GM23338 (cell line): ENCODE measurements at regions not wholly inside any gene's neighbourhood (a gene's known extent, or its start where the extent isn't known, plus 50 kb on each side); places are given as distances from the start of the nearest gene placed in this dataset.

ENCODE experiments used
- CREB1 ChIP-seq: fragments of 250-450 bp; sonication (Bioruptor Pico); IDR thresholded peaks from 2 replicates; pipeline ENCODE4 v1.5.0; 2020; ENCODE audit warnings: low read depth, mild to moderate bottlenecking, moderate library complexity
- CTCF ChIP-seq, 2 experiments: fragments of 200-600 bp in 1 of 2; sonication (generic) in 1 of 2; conservative IDR thresholded peaks; 2 replicates each; pipeline versions ENCODE4 v1.5.1 to v1.6.1; 2016 to 2017; ENCODE audit warnings: antibody characterized with exemption in 2 of 2, low read depth in 2 of 2, mild to moderate bottlenecking in 2 of 2, moderate library complexity in 1 of 2
- EZH2 ChIP-seq: fragments of 200-600 bp; sonication (generic); IDR thresholded peaks from one replicate; pipeline ENCODE4 v1.8.0; 2017; ENCODE audit warnings: antibody characterized with exemption, mild to moderate bottlenecking, low read depth; ENCODE audit not compliant: unreplicated experiment
- EZH2phosphoT487 ChIP-seq: fragments of 200-600 bp; sonication (generic); IDR thresholded peaks from one replicate; pipeline ENCODE4 v1.8.1; 2018; ENCODE audit warnings: antibody characterized with exemption; ENCODE audit not compliant: unreplicated experiment
- JUNB ChIP-seq: IDR thresholded peaks from one replicate; pipeline ENCODE4 v1.6.1; 2016; ENCODE audit warnings: antibody characterized with exemption; ENCODE audit not compliant: unreplicated experiment
- POLR2AphosphoS5 ChIP-seq: IDR thresholded peaks from 2 replicates; pipeline ENCODE4 v1.6.1; 2016; ENCODE audit warnings: antibody characterized with exemption, low read depth
- ZNF331 ChIP-seq: fragments of 250-450 bp; sonication (Bioruptor Pico); IDR thresholded peaks from 2 replicates; pipeline ENCODE4 v1.5.0; 2020; ENCODE audit warnings: low read depth, mild to moderate bottlenecking, moderate library complexity
- TF ChIP-seq, protein P1 (sequence below): IDR thresholded peaks from one replicate; pipeline ENCODE4 v1.6.1; 2018; ENCODE audit warnings: antibody characterized with exemption; ENCODE audit not compliant: unreplicated experiment
- TF ChIP-seq, protein P2 (sequence below): IDR thresholded peaks from 2 replicates; pipeline ENCODE4 v1.6.1; 2016; ENCODE audit warnings: antibody characterized with exemption
- TF ChIP-seq, protein P3 (sequence below): fragments of 250-450 bp; sonication (Bioruptor Pico); IDR thresholded peaks from 2 replicates; pipeline ENCODE4 v1.5.0; 2020; ENCODE audit warnings: mild to moderate bottlenecking, moderate library complexity

GRCh38 chr5:122683631-122684030 is 91.2 kb upstream of the SNX2 start:
- TF ChIP-seq EZH2 (no peak), CTCF (conservative IDR thresholded peaks at IDR 0.05; ENCODE audit: low read depth in 2 of 2) (no peak), POLR2AphosphoS5 (no peak), JUNB (no peak), EZH2phosphoT487 (no peak), CREB1 (CRISPR knock-in tag) (no peak), ZNF331 (no peak)
- TF ChIP-seq, protein P1, sequence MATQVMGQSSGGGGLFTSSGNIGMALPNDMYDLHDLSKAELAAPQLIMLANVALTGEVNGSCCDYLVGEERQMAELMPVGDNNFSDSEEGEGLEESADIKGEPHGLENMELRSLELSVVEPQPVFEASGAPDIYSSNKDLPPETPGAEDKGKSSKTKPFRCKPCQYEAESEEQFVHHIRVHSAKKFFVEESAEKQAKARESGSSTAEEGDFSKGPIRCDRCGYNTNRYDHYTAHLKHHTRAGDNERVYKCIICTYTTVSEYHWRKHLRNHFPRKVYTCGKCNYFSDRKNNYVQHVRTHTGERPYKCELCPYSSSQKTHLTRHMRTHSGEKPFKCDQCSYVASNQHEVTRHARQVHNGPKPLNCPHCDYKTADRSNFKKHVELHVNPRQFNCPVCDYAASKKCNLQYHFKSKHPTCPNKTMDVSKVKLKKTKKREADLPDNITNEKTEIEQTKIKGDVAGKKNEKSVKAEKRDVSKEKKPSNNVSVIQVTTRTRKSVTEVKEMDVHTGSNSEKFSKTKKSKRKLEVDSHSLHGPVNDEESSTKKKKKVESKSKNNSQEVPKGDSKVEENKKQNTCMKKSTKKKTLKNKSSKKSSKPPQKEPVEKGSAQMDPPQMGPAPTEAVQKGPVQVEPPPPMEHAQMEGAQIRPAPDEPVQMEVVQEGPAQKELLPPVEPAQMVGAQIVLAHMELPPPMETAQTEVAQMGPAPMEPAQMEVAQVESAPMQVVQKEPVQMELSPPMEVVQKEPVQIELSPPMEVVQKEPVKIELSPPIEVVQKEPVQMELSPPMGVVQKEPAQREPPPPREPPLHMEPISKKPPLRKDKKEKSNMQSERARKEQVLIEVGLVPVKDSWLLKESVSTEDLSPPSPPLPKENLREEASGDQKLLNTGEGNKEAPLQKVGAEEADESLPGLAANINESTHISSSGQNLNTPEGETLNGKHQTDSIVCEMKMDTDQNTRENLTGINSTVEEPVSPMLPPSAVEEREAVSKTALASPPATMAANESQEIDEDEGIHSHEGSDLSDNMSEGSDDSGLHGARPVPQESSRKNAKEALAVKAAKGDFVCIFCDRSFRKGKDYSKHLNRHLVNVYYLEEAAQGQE: no peak
- TF ChIP-seq, protein P2, sequence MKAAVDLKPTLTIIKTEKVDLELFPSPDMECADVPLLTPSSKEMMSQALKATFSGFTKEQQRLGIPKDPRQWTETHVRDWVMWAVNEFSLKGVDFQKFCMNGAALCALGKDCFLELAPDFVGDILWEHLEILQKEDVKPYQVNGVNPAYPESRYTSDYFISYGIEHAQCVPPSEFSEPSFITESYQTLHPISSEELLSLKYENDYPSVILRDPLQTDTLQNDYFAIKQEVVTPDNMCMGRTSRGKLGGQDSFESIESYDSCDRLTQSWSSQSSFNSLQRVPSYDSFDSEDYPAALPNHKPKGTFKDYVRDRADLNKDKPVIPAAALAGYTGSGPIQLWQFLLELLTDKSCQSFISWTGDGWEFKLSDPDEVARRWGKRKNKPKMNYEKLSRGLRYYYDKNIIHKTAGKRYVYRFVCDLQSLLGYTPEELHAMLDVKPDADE: no peak
- TF ChIP-seq, protein P3, sequence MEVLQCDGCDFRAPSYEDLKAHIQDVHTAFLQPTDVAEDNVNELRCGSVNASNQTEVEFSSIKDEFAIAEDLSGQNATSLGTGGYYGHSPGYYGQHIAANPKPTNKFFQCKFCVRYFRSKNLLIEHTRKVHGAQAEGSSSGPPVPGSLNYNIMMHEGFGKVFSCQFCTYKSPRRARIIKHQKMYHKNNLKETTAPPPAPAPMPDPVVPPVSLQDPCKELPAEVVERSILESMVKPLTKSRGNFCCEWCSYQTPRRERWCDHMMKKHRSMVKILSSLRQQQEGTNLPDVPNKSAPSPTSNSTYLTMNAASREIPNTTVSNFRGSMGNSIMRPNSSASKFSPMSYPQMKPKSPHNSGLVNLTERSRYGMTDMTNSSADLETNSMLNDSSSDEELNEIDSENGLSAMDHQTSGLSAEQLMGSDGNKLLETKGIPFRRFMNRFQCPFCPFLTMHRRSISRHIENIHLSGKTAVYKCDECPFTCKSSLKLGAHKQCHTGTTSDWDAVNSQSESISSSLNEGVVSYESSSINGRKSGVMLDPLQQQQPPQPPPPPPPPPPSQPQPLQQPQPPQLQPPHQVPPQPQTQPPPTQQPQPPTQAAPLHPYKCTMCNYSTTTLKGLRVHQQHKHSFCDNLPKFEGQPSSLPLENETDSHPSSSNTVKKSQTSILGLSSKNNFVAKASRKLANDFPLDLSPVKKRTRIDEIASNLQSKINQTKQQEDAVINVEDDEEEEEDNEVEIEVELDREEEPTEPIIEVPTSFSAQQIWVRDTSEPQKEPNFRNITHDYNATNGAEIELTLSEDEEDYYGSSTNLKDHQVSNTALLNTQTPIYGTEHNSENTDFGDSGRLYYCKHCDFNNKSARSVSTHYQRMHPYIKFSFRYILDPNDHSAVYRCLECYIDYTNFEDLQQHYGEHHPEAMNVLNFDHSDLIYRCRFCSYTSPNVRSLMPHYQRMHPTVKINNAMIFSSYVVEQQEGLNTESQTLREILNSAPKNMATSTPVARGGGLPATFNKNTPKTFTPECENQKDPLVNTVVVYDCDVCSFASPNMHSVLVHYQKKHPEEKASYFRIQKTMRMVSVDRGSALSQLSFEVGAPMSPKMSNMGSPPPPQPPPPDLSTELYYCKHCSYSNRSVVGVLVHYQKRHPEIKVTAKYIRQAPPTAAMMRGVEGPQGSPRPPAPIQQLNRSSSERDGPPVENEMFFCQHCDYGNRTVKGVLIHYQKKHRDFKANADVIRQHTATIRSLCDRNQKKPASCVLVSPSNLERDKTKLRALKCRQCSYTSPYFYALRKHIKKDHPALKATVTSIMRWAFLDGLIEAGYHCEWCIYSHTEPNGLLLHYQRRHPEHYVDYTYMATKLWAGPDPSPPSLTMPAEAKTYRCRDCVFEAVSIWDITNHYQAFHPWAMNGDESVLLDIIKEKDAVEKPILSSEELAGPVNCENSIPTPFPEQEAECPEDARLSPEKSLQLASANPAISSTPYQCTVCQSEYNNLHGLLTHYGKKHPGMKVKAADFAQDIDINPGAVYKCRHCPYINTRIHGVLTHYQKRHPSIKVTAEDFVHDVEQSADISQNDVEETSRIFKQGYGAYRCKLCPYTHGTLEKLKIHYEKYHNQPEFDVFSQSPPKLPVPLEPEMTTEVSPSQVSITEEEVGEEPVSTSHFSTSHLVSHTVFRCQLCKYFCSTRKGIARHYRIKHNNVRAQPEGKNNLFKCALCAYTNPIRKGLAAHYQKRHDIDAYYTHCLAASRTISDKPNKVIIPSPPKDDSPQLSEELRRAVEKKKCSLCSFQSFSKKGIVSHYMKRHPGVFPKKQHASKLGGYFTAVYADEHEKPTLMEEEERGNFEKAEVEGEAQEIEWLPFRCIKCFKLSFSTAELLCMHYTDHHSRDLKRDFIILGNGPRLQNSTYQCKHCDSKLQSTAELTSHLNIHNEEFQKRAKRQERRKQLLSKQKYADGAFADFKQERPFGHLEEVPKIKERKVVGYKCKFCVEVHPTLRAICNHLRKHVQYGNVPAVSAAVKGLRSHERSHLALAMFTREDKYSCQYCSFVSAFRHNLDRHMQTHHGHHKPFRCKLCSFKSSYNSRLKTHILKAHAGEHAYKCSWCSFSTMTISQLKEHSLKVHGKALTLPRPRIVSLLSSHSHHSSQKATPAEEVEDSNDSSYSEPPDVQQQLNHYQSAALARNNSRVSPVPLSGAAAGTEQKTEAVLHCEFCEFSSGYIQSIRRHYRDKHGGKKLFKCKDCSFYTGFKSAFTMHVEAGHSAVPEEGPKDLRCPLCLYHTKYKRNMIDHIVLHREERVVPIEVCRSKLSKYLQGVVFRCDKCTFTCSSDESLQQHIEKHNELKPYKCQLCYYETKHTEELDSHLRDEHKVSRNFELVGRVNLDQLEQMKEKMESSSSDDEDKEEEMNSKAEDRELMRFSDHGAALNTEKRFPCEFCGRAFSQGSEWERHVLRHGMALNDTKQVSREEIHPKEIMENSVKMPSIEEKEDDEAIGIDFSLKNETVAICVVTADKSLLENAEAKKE: no peak
